HL-60 (cell line): ENCODE measurements at regions not wholly inside any gene's neighbourhood (a gene's known extent, or its start where the extent isn't known, plus 50 kb on each side); places are given as distances from the start of the nearest gene placed in this dataset.

Experiments
- GABPA ChIP-seq: IDR thresholded peaks from 2 replicates; pipeline ENCODE4 v1.6.1; 2012; ENCODE audit warnings: low read depth
- SPI1 ChIP-seq: IDR thresholded peaks from 2 replicates; pipeline ENCODE4 v1.6.1; 2012; ENCODE audit warnings: low read depth, mild to moderate bottlenecking, borderline replicate concordance
- TF ChIP-seq, protein P1 (sequence below): IDR thresholded peaks from one replicate; pipeline ENCODE4 v1.5.1; 2011; ENCODE audit warnings: low read length, control low read depth, inconsistent platforms; ENCODE audit not compliant: insufficient read depth

DNA sequence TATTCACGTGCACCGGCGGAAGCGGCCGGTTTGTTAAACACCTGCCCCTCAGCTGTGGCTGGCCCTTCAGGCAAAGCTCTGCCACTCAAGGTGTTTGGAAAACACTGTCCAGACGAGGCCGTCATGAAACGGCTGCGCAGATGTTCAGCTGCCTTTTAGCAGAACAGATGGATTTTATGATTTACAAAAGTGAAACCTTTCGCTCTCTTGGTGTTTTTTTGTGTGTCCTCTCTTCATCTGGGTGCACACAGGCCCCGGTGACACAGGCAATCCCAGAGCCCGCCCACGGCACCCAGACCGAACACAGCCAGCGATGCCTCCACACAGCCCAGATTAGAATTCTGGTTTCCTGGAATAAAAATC is 397.0 kb downstream of the SMOC2 start:
- no peak for TF ChIP-seq GABPA
- TF ChIP-seq, protein P1, sequence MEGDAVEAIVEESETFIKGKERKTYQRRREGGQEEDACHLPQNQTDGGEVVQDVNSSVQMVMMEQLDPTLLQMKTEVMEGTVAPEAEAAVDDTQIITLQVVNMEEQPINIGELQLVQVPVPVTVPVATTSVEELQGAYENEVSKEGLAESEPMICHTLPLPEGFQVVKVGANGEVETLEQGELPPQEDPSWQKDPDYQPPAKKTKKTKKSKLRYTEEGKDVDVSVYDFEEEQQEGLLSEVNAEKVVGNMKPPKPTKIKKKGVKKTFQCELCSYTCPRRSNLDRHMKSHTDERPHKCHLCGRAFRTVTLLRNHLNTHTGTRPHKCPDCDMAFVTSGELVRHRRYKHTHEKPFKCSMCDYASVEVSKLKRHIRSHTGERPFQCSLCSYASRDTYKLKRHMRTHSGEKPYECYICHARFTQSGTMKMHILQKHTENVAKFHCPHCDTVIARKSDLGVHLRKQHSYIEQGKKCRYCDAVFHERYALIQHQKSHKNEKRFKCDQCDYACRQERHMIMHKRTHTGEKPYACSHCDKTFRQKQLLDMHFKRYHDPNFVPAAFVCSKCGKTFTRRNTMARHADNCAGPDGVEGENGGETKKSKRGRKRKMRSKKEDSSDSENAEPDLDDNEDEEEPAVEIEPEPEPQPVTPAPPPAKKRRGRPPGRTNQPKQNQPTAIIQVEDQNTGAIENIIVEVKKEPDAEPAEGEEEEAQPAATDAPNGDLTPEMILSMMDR = no peak
- TF ChIP-seq SPI1 = no peak
